IPS DF 6.9 (cell line): ENCODE measurements at regions not wholly inside any gene's neighbourhood (a gene's known extent, or its start where the extent isn't known, plus 50 kb on each side); places are given as distances from the start of the nearest gene placed in this dataset.

Experiments
- DNase-seq: peaks from one replicate; pipeline ENCODE4 v3.0.0-alpha.2; 2013; ENCODE audit warnings: low read depth, low spot score
- H3K27ac ChIP-seq: one replicate; pipeline ENCODE4 v1.5.1; 2013; ENCODE audit warnings: low read length, control low read depth
- H3K27me3 ChIP-seq: 2 replicates; pipeline ENCODE4 v1.6.1; 2013; ENCODE audit warnings: mild to moderate bottlenecking, low read length; ENCODE audit not compliant: control insufficient read depth, insufficient read depth
- H3K36me3 ChIP-seq: 2 replicates; pipeline ENCODE4 v1.6.1; 2013; ENCODE audit warnings: low read length; ENCODE audit not compliant: control insufficient read depth, insufficient read depth
- H3K4me1 ChIP-seq: 2 replicates; pipeline ENCODE4 v1.6.1; 2013; ENCODE audit warnings: low read length; ENCODE audit not compliant: control insufficient read depth, insufficient read depth
- H3K4me3 ChIP-seq: 2 replicates; pipeline ENCODE4 v1.5.1; 2013; ENCODE audit warnings: mild to moderate bottlenecking, low read length
- H3K9me3 ChIP-seq: 2 replicates; pipeline ENCODE4 v1.6.1; 2013; ENCODE audit warnings: low read length, inconsistent platforms; ENCODE audit not compliant: control insufficient read depth, insufficient read depth
- WGBS: extraction: QIAGEN DNeasy Blood & Tissue Kit; methylation state at CpG from one replicate; pipeline ENCODE4 v1.1.7; 2013; ENCODE audit warnings: mixed read lengths, missing lambda C conversion rate; ENCODE audit not compliant: insufficient read length, insufficient coverage; 5-methylcytosine and 5-hydroxymethylcytosine counted together

DNA sequence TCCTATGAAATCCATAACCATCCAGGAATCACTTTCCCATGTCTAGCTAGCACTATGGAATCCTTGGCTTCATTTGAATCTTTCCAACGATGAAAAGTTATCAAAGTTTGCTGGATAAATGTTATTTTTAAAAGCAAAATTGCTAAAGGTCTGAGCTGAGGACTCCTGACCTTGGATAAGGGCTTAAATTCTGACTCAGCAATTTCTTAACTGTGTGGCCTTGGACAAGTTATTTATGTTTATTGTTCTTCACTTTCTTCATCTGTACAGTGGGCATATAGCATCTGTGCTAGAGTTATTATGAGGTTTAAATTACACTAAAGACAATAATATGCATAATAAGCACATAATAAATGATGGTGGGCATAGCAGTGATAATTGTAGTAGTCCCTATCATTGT lies 227.5 kb downstream of the KCNS3 start:
- Histone ChIP-seq H3K4me3 (no peak overlapping the region), H3K36me3 (no peaks in the 10 kb centered on the region), H3K4me1 (no peaks in the 10 kb centered on the region), H3K27me3 (no peaks in the 10 kb centered on the region), H3K27ac (no peak overlapping the region), H3K9me3 (no peaks in the 10 kb centered on the region)
- no peak for DNase-seq
- WGBS, result no CpG with 5 or more reads among the region's 1 CpG

DNA sequence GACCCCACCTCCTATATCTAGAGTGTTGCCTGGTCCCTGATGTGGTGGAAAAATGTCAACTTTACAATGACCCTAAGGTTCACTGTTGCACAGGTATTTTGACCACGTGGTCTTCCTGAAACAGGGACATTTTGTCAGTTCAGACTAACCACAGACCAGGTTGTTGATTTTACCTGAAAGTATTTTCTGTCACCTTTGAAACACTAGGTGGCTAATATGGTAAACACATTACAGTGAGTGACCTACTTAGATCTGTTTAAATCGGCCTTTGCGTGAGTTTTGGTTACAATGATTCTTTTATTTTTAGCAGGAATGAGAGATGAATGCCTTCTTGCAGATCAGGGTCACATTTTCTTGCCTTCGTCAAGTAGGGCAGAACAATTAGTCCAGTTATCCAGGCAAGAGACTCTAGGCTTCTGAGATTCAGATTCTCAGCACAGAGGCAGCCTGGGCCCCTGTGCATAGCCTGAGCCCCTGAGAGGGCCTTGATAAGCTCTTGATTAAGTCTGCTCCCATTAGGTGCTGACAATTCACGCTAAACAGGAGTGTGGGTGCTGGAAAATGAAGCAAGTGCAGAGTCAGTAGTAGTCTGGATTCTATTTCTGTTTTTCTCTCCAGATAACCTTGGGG lies 226.2 kb downstream of the KCNS3 start:
- no CpG with 5 or more reads among the region's 5 CpGs for whole genome bisulfite sequencing
- Histone ChIP-seq H3K9me3 (no peaks in the 10 kb centered on the region), H3K36me3 (no peaks in the 10 kb centered on the region), H3K4me1 (no peaks in the 10 kb centered on the region), H3K27me3 (no peaks in the 10 kb centered on the region), H3K4me3 (no peak overlapping the region), H3K27ac (no peak overlapping the region)
- DNase-seq, result no peak

DNA sequence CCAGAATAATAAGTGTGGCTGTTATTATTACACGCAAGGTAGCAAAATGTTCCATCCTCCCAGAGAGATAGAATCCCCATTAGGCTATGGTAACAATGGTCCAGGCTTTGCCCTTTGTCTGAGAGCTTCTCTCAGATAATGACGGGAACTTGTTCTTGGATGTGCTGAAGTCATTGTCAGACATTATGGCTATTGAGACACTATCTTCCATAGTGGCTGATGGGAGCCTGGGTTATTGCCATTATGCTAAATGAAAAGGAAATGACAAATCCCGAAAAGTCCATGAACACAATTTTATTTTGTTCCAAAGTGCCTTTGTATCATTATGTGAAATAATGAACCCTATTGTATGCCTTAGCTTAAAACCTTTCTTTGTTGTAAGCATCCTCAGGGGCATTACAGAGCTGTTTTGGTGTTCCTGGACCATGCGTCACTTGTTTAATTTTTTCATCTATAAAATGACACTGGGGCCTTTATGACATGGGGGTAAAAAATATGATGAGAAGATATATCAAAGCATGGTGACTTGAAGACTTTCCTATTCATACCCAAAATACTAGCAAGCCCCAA lies 218.5 kb downstream of the KCNS3 start:
- Histone ChIP-seq H3K36me3 (no peaks in the 10 kb centered on the region), H3K27ac (no peak overlapping the region), H3K27me3 (no peaks in the 10 kb centered on the region), H3K4me3 (no peak overlapping the region), H3K4me1 (no peaks in the 10 kb centered on the region), H3K9me3 (no peaks in the 10 kb centered on the region)
- no CpG with 5 or more reads among the region's 4 CpGs for WGBS
- no peak for DNase-seq

DNA sequence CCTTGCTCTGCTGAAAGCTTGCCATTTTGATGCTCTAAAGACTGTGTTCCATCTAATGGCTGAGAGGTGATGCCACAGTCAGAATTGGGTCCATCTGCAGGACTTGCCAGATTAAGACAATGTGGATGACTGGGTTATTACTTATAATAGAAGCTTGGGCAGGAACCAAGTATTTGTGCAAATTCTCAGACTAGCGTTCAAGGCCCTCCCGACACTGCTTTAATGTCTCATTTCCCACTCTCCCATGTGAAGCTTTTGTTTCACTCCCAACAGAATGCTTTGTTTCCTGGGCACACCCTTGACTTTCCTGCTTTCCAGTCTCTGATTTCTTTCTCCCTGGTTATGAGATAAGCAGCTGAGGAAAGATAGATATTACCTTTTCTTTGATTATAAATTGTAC lies 215.8 kb downstream of the KCNS3 start:
- no peak overlapping the region for H3K27ac ChIP-seq
- no peaks in the 10 kb centered on the region for H3K36me3 ChIP-seq
- no peak overlapping the region for H3K4me3 ChIP-seq
- no peaks in the 10 kb centered on the region for H3K9me3 ChIP-seq
- DNase-seq, result no peak
- no CpG with 5 or more reads among the region's 2 CpGs for WGBS
- H3K27me3 ChIP-seq, result no peaks in the 10 kb centered on the region
- H3K4me1 ChIP-seq, result no peaks in the 10 kb centered on the region

DNA sequence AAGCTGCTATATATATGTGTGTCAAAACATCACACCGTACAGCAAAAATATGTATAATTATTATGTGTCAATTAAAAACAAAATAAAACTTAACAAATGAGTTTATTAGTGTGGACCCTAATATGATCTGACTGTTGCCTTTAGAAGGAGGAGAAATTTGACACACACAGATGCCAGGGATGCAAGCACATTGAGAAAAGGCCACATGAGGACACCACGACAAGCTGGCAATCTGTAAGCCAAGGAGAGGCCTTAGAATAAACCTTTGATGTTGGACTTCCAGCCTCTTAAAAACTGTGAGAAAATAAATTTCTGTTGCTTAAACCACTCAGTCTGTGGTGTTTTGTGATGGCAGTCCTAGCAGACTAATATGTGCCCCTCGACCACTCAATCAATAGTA lies 214.7 kb downstream of the KCNS3 start:
- WGBS, result no CpG with 5 or more reads among the region's 3 CpGs
- no peaks in the 10 kb centered on the region for H3K27me3 ChIP-seq
- no peaks in the 10 kb centered on the region for H3K36me3 ChIP-seq
- no peak overlapping the region for H3K4me3 ChIP-seq
- no peaks in the 10 kb centered on the region for H3K9me3 ChIP-seq
- no peaks in the 10 kb centered on the region for H3K4me1 ChIP-seq
- H3K27ac ChIP-seq, result no peak overlapping the region
- no peak for DNase-seq

DNA sequence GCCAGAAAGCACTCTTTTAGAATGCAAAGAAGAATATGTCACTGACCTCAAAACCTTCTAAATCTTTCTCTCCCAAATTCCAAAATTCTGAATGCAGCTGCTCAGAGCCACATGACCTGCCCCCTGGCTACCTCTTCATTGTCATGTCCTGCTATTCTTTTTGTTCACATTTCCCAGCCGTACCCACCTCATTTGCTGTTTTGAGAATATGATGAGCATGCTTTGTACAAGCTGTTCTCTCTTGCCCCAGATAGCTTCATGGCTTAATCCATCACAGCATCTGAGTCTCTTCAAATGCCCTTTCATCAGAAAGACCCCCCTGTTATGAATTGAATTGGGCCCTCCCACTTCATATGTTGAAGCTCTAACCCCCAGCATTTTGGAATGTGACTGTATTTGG lies 214.3 kb downstream of the KCNS3 start:
- no peaks in the 10 kb centered on the region for H3K4me1 ChIP-seq
- H3K36me3 ChIP-seq, result no peaks in the 10 kb centered on the region
- H3K27me3 ChIP-seq, result no peaks in the 10 kb centered on the region
- no peak for DNase-seq
- no peak overlapping the region for H3K27ac ChIP-seq
- no CpG with 5 or more reads among the region's 1 CpG for WGBS
- H3K9me3 ChIP-seq, result no peaks in the 10 kb centered on the region
- no peak overlapping the region for H3K4me3 ChIP-seq

DNA sequence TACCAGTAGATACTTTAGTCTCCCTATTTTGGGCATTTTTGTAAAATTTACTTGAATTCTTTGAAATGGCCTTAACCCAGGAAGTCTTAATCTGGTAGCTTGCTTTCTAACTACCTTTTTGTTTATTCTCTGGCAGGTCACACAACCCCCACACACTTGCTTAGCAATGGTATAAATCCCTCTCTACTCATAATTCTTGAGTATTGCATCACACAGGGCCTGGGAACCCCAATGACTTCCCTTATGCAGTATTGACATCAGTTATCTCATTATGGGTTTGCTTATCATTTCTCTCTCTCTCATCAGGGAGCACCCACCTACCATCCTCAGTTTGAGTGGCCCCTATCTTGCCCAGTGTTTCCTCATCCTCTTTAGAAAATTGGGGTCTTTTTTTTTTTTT lies 207.1 kb downstream of the KCNS3 start:
- no peaks in the 10 kb centered on the region for H3K9me3 ChIP-seq
- no peaks in the 10 kb centered on the region for H3K27me3 ChIP-seq
- H3K4me3 ChIP-seq, result no peak overlapping the region
- no peaks in the 10 kb centered on the region for H3K36me3 ChIP-seq
- no peak for DNase-seq
- no peaks in the 10 kb centered on the region for H3K4me1 ChIP-seq
- no peak overlapping the region for H3K27ac ChIP-seq

DNA sequence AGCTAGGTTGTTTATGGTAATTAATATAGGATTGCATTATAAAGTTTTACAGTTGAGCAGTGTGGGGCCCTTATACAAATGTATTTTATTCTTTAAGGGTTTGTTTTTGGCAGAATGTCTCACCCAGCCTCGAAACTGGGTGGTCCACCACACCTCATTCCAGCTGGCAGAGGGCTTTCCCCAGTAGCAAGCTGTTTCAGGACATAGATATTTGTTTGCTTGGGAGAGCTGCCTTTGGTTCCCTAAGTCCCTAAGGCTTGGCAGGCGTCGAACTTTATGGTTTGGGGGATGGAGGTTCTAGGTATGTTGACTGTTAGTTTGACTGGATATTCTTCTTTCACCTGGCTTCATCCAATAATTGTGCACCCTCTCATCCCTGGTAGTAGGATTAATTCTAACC lies 205.9 kb downstream of the KCNS3 start:
- Histone ChIP-seq H3K36me3 (no peaks in the 10 kb centered on the region), H3K27ac (no peak overlapping the region), H3K27me3 (no peaks in the 10 kb centered on the region), H3K4me1 (no peaks in the 10 kb centered on the region), H3K4me3 (no peak overlapping the region), H3K9me3 (no peaks in the 10 kb centered on the region)
- DNase-seq, result no peak
- WGBS, result no CpG with 5 or more reads among the region's 3 CpGs

DNA sequence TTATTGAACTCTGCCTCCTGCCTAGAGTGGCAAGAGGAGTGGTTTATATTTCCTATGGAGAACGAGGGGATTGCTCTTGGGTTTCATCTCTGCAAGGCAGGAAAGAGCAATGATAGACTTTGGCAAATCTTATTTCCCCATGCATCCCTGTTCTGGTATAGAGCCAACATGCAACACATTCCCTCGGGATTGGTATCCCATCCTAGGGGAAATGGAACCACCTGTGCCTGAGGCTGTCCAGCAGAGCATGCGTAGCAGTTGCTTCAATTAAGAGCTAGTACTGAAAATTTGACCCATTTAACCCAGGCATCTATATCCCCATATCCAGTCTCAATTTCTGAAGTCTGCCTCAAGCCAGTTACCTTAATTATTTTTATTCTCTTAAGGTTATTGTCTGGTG lies 205.3 kb downstream of the KCNS3 start:
- Histone ChIP-seq H3K9me3 (no peaks in the 10 kb centered on the region), H3K27ac (no peak overlapping the region), H3K27me3 (no peaks in the 10 kb centered on the region), H3K36me3 (no peaks in the 10 kb centered on the region), H3K4me3 (no peak overlapping the region), H3K4me1 (no peaks in the 10 kb centered on the region)
- no CpG with 5 or more reads among the region's 3 CpGs for WGBS
- DNase-seq, result no peak

DNA sequence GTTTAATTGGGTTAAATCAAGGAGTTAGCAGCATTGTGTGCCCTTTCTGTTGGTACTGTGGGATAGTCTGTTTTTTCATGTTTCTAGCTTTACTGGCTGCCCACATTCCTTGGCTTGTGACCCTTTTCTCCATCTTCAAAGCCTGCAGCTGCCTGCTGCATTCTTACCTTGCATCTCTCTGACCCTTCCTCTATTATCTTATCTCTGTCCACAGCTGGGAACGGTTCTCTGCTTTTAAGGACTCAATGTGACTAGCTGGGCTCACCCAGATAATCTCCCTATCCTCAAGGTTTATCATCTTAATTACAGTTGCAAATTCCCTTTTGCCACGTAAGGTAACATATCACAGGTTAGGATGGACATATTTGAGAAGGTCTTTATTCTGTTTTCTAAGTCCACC lies 199.7 kb downstream of the KCNS3 start:
- no peaks in the 10 kb centered on the region for H3K4me1 ChIP-seq
- no peaks in the 10 kb centered on the region for H3K27me3 ChIP-seq
- H3K4me3 ChIP-seq, result no peak overlapping the region
- H3K27ac ChIP-seq, result no peak overlapping the region
- no CpG with 5 or more reads among the region's 2 CpGs for WGBS
- H3K36me3 ChIP-seq, result no peaks in the 10 kb centered on the region
- no peak for DNase-seq
- H3K9me3 ChIP-seq, result no peaks in the 10 kb centered on the region

DNA sequence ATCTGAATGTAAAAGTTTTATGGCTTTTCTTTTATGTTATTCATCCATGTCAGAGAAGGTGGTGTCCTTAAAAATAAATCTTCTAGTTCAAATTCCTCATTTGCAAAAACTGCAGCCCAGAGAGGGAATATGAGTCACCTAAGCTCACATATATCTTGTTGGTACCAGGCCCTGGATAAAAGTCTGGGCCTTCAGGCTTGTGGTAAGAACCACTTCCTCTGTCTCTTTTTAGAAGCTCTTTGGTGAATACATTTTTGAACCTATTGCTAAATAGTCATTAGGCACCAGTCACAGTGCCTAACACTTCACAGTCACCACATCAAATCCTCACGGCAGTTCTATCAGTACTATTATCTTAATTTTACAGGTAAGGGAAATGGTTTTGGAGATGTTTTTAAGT lies 199.2 kb downstream of the KCNS3 start:
- DNase-seq, result no peak
- H3K27ac ChIP-seq, result no peak overlapping the region
- H3K4me1 ChIP-seq, result no peaks in the 10 kb centered on the region
- H3K4me3 ChIP-seq, result no peak overlapping the region
- H3K27me3 ChIP-seq, result no peaks in the 10 kb centered on the region
- WGBS, result no CpG with 5 or more reads among the region's 1 CpG
- H3K36me3 ChIP-seq, result no peaks in the 10 kb centered on the region
- no peaks in the 10 kb centered on the region for H3K9me3 ChIP-seq
